GM18519 (cell line): ENCODE measurements at regions not wholly inside any gene's neighbourhood (a gene's known extent, or its start where the extent isn't known, plus 50 kb on each side); places are given as distances from the start of the nearest gene placed in this dataset.
A peak's percentile ranks its signal among the peaks of the same experiment; 100 is the strongest.
"Not testable (repeated sequence)": the region's sequence is repeated elsewhere in the genome, so short reads cannot be mapped to it uniquely, and the experiment has no call there.

Experiments used
- ATAC-seq: cut with Tn5 transposase; IDR thresholded peaks from one replicate; pipeline ENCODE4 v1.9.1; 2021; ENCODE audit warnings: mild to moderate bottlenecking, moderate library complexity; ENCODE audit not compliant: unreplicated experiment, low FRiP score

DNA sequence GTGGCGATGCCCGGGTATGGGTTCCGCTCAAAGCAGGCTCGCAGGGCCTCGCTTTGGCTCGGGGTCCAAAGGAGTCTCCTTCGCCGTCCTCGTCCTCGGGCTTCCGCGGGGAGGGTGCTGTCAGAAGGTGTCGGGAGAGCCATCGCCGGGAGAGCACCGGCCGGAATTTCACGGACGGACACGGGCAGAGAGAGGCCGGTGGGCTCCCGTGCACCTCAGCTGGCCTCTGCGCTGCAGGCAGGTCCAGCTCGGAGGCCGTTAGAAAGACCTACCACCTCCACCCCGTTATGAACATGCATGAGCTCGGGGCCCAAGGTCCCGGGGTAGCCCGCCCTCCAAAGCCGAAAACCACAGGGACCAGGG is 1846.0 kb upstream of the DEFB115 start:
- not testable (repeated sequence) for ATAC-seq

DNA sequence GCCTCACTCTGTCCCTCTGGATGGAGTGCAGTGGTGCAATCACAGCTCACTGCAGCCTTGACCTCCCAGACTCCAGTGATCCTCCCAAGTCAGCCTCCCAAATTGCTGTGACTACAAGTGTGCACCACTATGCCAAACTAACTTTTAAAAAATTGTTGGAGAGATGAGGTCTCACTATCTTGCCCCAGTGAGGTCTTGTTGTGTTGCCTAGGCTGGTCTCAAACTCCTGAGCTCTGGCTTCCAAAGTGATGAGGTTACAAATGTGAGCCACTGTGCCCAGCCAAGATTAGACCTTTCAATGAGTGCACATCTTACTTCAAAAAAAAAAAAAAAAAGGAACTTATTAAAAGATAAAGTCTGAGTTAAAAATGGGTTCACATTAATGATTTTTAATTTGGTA is 1838.1 kb upstream of the DEFB115 start:
- ATAC-seq: no peak

DNA sequence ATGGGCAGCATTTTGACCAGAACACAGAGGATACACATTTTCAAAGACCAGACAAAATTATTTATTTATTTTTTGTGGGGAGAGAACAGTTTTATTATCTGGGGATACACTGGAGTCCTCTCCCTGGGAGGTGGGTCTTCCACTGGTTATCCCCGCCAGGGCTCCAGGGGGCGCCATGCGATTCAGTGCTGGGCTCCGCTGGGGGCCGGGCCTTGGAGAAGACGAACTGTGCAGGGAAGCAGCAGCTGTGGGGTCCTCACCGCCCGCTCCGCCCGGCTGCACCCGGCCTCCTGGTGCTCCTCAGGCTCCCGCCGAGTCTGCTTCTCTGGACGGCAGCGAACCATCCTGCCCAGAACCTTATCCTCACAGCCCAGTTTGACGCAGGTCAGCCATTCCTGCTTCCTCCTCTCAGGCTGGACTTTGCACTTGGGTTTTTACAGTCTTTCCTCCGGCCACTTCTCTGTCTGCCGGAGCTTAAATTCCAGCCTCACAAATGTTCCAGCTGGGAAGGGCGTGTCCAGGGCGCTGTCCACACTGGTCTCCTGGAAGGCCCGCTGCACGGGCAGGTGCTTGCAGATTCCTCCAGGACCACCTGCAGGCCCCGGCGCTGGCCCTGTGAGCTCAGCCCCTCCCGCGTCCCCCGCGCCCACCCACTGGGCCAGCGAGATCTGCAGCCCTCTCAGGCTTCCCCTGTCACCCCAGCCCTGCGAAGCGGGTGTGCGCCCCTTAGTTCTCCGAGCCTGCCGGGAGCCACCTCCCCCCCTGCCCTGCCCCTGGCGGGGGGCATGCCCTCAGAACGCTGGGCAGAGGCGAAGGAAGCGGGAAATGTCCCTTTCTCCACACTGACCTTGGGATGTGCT is 1830.0 kb upstream of the DEFB115 start:
- ATAC-seq: no peak

DNA sequence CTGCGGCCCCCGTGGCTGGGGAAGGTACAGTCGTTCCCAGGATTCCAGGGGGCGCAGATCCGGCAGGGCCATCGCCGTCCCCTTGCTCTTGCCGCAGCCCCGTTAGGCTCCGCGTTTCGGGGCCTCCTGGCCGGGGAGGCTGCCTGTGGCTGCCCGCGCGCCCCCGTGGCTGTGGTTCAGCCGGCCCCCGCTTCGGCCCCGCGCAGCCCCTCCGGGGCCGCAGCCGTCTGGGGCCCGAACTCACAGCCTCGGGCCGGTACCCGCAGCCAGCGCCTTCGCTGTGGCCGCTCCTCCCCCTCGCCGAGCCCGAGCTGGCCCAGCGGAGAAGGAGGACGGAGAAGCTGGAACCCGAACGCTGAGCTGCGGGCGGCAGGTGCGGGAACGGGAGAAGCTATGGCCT is 1826.9 kb upstream of the DEFB115 start:
- no peak for ATAC-seq

DNA sequence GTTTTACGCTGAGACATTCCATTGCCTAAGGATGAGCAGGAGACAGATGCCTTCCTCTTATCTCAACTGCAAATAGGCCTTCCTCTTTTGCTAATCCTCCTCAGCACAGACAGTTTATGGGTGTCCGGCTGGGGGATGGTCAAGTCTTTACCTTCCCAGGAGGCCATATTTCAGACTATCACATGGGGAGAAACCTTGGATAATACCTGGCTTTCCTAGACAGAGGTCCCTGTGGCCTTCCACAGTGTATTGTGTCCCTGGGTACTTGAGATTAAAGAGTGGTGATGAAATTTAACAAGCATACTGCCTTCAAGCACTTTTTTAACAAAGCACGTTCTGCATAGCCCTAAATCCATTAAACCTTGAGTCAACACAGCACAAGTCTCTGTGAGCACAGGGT is 1816.7 kb upstream of the DEFB115 start:
- ATAC-seq: not testable (repeated sequence)

DNA sequence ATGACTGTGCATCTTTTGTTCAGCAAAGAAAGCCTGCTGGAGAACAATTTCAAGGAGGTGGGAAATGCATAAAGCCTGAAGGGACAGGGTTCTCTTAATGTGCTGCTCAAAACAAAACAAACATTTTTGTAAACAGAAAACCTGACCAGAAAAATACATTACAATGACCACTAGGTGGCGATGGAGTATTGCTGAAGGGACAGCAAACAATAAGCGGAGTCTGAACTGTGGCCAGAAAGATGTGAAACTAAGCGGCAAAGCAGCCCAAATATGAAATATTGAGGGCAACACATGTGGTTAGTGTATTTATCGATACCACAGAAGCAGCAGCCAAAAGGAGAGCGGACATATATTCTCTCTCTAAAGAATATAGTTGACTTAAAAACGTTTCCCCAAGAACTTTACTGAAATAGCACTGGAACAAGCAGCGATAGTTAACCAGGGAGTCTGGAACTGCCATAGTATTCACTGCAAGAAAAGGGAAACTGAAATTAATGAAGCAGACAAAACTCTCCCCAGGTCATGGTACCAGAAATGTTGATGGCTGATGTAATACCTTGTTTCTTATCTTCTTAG is 1814.2 kb upstream of the DEFB115 start:
- not testable (repeated sequence) for ATAC-seq

DNA sequence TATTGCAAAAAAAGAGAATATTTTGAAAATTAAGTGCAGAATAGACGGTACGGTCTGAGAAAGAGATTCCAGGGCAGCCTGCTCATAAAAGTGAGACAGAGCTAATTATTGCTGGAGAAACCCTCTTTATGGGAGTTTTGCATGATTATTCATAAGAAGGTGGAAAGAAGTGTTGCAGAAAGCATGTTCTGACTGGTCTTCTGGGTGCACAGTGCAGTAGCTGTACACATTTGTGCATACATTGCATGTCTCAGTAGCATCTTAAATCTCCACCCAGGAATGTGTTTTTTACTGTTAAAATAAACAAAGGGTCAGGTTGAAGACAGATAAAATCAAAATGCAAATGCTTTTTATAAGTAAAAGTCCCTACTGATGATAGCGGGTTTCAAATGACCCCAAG is 1813.6 kb upstream of the DEFB115 start:
- ATAC-seq: no peak

DNA sequence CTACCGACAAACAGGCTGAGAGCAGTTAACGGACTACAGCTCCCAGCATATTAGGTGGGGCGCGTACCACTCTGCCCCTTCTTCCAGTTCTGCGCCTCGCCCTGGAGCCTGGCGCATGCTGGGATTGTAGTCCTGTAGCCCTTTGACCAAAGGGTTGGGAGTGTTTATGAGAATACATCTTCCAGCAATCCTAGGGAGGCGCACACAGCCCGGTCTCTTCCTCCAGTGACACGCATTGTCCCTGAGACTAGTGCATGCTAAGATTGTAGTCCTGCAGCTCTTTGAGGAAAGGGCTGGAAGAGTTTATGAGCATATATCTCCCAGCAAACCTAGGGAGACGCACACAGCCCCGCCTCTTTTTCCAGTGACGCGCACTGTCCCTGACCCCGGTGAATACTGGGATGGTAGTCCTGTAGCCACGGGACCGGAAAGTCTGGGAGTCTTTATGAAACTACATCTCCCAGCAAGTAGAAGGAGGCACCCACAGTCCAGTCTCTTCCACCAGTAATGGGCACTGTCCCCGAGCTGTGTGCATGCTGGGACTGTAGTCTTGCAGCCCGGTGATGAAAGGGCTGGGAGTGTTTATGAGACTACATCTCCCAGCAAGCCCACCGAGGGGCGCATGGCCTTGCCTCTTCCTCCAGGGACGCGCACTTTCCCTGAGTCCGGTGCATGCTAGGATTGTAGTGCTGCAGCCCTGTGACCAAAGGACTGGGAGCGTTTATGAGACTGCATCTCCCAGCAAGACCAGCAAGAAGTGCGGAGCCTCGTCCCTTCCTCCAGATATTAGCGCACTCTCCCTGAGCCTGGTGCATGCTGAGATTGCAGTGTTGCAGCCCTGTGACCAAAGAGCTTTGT is 1812.2 kb upstream of the DEFB115 start:
- peak; percentile 96 for ATAC-seq

DNA sequence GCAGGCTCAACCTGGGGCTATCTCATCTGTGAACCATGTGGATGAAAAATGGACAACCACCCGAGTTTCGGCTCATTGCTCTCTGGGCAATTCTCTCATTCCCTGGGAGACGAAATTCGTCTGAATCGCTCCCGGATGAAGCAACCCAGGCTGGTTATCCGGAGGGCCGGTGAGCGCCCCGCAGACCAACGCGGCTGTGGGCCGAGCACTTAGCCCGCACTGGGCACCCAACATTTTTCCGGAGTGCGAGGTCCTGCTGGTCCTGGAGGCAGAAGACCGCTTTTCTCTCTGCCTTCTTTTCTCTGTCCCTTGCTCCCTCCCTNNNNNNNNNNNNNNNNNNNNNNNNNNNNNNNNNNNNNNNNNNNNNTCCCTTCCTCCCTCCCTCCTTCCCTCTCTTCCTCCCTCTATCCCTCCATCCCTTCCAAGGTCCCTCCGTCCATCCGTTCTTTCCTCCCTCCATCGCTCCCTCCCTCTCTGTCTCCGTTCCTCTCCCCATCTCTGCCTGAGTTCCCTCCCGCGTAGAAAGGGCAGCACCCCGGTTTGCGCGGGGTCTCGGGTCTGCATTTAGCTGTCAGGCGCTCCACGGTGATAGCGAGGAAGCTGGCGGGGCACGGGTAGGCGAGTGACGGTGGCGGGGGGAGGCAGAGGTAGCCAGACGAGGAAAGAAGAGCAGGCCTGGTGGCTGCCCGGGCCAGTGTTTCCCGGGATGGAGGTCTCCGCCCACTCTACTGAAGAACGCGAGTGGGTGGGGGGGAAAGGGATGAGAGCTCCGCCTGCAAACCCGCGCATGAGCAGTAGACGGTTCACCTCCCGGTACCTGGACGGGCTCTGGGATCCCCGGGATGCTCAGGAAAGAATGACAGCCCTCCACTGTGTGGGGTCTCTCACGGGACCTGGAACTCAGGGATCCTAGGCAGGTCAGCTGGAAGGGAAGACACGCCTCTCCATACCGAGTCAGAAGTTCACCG is 1809.7 kb upstream of the DEFB115 start:
- ATAC-seq: not testable (repeated sequence)

DNA sequence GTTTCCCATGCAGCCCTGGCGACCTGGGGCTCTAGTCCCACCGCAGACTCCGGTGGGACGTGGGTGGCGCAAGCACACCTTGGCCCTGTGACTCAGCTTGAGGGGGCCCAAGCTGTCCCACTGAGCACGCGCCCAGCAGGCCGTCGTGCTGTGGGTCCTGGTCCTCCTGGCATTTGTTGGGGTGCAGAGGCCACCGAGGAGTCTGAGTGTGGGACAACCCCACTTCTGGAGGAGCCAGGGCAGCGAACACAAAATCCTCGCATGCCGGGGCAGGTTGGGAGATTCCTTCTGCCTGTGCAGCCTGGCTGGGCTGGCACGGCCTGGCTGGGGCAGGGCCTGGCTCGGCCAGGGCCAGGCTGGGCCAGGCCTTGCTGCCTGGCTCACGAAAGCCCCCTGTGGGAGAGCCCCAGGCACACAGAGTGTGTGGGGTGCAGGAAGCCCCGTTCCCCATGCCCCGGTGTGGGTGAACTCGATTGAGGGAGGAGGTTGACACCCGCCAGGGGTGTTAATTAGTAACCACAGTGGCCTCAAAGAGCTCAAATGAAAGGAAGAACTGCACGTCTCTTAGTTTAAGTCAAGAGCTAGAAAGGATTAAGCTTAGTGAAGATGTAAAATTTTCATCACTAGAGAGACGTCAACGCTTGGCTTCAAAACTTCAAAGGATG is 1808.5 kb upstream of the DEFB115 start:
- no peak for ATAC-seq

DNA sequence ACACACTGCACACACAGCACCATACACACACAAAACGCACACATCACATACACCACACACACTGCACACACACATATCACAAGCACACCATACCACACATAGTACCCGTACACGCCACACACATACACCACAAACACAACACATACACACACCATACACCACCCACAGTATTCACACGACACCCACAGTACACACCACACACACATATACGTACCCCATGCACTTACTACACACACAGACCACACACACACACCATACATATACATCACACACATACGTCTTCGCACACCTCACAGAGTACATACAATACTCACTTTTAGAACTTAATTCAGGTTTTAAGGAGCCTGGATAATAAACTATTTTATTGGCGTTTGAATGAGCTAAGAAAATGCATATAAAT is 1805.3 kb upstream of the DEFB115 start:
- no peak for ATAC-seq

DNA sequence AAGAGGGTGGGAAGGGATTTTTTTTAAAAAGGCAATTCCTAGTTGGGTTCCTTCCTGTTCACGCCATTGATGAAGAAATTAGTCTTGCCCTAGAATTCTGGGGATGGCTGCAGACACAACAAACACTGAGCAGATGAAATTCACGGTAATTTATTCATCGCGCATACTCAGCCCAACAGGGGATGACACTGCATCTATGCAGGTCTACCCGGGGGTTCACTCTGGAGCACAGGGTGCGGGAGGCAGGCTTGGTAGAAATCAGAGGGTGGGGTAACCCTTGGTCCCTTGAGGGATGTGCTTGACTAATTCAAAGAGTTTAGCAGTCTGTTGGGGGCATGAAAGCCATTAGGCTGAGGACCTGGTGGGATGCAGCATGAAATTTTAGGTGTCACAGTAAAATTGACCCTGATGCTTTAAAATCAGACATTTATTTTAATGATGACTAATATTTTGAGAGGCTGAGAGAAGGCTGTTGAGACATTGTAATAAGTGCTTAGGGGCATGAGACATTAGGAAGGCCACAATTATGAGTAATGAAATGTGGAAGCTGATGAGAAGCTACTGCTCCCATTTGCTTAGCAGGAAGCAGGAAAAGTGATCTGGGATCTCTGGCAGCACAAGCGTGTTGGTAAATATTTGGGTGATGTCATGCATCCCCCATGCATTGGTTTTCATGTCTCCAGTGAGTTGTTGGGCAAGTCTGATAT is 1800.3 kb upstream of the DEFB115 start:
- not testable (repeated sequence) for ATAC-seq

DNA sequence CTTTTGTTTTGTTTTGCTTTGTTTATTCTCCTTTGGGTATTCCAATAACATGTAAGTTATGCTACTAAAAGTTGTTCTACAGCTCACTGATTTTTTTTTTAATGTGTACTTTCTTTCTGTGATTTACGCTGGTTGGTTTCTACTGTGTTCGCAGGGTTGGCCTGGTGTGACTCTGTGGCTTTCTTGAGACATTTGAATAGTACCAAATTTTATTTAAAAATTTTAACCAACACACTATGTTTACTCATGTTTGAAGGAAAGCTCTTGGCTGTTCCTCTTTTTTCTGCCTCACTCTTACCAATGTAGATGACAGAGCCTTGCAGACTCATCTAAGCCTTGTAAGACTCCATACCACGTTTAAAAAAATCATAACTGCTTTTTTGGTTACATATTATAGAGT is 1784.9 kb upstream of the DEFB115 start:
- peak; percentile 65 for ATAC-seq

DNA sequence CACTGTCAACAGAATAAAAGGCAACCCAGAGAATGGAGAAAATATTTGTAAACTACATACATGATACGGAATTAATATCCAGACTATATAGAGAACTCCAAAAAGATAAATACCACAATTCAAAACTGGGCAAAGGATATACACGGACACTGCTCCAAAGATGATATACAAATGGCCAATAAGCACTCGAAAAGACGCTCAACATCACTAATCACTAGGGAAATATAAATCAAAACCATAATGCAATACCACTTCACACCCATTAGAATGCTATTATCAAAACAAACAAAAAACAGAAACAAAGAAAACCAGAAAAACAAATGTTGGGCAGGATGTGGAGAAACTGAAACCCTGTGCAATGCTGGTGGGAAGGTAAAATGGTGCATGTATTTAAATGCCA is 1764.6 kb upstream of the DEFB115 start:
- not testable (repeated sequence) for ATAC-seq

DNA sequence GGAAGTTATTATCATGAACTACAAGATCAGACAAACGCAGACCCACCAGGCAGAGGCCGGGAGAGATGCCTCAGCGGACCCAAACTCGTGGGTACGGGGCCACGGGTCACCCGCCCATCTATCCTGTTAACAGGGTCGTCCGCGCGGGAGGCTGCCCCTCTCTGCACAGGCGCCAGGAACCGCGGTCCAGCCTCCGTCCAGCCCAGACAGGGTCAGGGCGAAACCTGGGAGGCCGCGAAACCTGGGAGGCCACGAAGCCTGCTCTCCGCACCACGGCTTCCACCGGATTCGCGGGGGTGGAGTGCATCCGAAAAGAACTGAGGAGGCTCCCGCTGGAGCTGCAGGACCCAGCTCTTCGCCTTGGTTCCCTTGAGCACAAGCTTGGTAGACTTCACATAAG is 1760.7 kb upstream of the DEFB115 start:
- ATAC-seq: not testable (repeated sequence)

DNA sequence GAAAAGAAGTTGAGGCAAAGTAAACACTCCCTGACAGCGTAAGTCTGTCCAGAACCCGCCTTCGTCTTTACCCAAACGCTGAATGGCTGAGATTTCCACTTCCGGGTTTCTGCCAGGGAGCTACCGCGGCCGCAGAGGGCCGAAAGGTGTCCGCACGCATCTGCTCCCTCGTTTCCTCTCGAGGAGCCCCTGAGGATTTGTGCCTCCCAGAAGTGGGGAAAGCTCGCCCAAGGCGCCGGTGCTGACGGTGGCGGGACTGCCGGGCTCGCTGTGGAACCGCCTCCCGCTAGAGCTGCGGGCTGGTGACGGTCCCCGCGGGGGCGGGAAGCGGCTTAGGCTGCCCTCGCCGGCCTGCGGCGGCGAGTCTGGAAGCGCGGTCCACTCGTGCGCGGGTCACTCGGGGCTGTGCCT is 1760.2 kb upstream of the DEFB115 start:
- peak; percentile 92 for ATAC-seq

DNA sequence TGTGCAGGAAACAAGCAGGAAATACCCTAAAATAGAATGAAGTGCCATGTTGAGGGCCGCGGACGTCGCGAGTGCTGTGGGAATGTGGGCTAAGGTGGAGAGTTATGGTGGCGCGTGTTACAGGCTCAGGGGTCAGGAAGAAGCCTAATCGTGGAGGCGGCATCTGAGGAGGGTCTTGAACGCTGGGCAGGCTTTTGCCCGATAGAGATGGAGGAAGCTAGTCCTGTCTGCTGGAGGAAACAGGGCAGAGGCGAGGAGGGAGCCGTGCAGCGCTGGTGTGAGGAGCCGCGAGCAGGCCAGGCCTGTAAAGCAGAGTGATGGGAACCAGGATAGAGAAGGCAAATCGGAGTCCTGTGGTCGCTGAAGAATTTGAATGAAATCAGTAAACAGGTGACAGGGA is 1759.8 kb upstream of the DEFB115 start:
- not testable (repeated sequence) for ATAC-seq

DNA sequence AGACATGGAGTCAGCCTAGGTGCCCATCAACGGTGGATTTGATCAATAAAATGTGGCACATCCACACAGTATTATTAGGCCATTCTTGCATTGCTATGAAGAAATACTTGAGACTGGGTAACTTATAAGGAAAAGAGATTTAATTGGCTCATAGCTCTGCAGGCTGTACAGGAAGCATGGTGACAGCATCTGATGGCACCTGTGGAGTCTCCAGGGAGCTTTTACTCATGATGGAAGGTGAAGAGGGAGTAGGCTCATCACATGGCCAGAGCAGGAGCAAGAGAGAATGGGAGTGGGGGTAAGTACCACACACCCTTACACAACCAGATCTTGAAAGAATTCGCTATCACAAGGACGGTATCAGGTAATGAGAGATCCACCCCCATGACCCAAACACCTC is 1756.7 kb upstream of the DEFB115 start:
- ATAC-seq: not testable (repeated sequence)

DNA sequence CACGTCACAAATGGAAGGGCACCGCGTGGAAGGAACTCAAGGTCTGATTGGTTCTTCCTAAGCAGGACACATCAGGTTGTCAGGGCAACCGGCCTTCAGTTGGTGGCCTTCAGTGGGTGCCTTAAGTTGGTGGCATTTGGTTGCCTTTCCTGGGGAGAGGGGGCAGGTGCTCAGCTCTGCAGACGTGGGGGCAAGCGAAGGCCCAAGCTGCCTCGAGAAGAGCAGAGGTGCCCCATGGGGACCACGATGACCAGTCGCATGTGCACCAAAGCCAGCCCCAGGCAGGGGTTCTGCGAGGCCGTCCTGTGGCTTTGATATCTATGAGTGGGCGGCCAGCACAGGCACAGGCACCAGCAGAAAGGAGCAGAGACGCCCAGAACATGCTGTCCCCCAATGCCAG is 1742.8 kb upstream of the DEFB115 start:
- ATAC-seq: not testable (repeated sequence)
